Fibroblast of mammary gland (primary cell): ENCODE measurements at regions not wholly inside any gene's neighbourhood (a gene's known extent, or its start where the extent isn't known, plus 50 kb on each side); places are given as distances from the start of the nearest gene placed in this dataset.

Experiments
- DNase-seq: peaks from one replicate; pipeline ENCODE4 v3.0.0-alpha.2; 2010; ENCODE audit warnings: low read depth
- H3K4me3 ChIP-seq: 2 replicates; pipeline ENCODE4 v1.5.1; 2011; ENCODE audit warnings: low read depth, mild to moderate bottlenecking, low read length, moderate library complexity; ENCODE audit not compliant: control insufficient read depth
- CTCF ChIP-seq: conservative IDR thresholded peaks from 2 replicates; pipeline ENCODE4 v1.5.1; 2011; ENCODE audit warnings: low read depth, low read length, inconsistent platforms; ENCODE audit not compliant: control insufficient read depth, insufficient read depth

- no peak for DNase-seq
- no peak for TF ChIP-seq CTCF
- H3K4me3 ChIP-seq = no peak overlapping the region
Observed at GRCh38 chr16:85526185-85526974, 86.7 kb upstream of the GSE1 start.

- no peak for DNase-seq
- H3K4me3 ChIP-seq = no peak overlapping the region
Observed at GRCh38 chr16:85527042-85527766, 85.9 kb upstream of the GSE1 start.

GRCh38 chr16:85527767-85528297, 85.3 kb upstream of the GSE1 start:
- DNase-seq = no peak
- no peak for TF ChIP-seq CTCF
- no peak overlapping the region for H3K4me3 ChIP-seq

More at GRCh38 chr16:85527042-85527766, 85.9 kb upstream of the GSE1 start:
- no peak for TF ChIP-seq CTCF

- TF ChIP-seq CTCF = peak; percentile 50
Observed at GRCh38 chr16:85528528-85529387, 84.4 kb upstream of the GSE1 start.

GRCh38 chr16:85529489-85530369, 83.4 kb upstream of the GSE1 start:
- H3K4me3 ChIP-seq = no peak overlapping the region
- no peak for TF ChIP-seq CTCF
- no peak for DNase-seq

More at GRCh38 chr16:85528528-85529387, 84.4 kb upstream of the GSE1 start:
- no peak for DNase-seq
- H3K4me3 ChIP-seq = no peak overlapping the region

- DNase-seq = no peak
- H3K4me3 ChIP-seq = no peak overlapping the region
- TF ChIP-seq CTCF = no peak
Observed at GRCh38 chr16:85530370-85530739, 82.8 kb upstream of the GSE1 start.
